Prostate gland (tissue), 2 donors: ENCODE measurements at regions not wholly inside any gene's neighbourhood (a gene's known extent, or its start where the extent isn't known, plus 50 kb on each side); places are given as distances from the start of the nearest gene placed in this dataset.

Experiments used
- CTCF ChIP-seq, 4 experiments: fragments of 200-600 bp in 2 of 4; fragments of 450-650 bp in 2 of 4; sonication (generic) in 2 of 4; IDR thresholded peaks; 1 replicate in 3 of 4; 2 replicates in 1 of 4; pipeline ENCODE4 v1.5.1; 2016 to 2019; ENCODE audit warnings: antibody characterized with exemption in 4 of 4, mild to moderate bottlenecking in 2 of 4, moderate library complexity in 2 of 4
- POLR2AphosphoS5 ChIP-seq: sonication (generic); formaldehyde crosslinking; IDR thresholded peaks from one replicate; pipeline ENCODE4 v1.6.1; 2017; ENCODE audit warnings: antibody characterized with exemption

- TF ChIP-seq CTCF (IDR thresholded peaks at IDR 0.05): no peak
- TF ChIP-seq POLR2AphosphoS5: no peak
Observed at GRCh38 chr2:18849841-18850578, 260.6 kb upstream of the NT5C1B start.
